Glutamatergic neuron (in vitro differentiated cells): ENCODE measurements at regions not wholly inside any gene's neighbourhood (a gene's known extent, or its start where the extent isn't known, plus 50 kb on each side); places are given as distances from the start of the nearest gene placed in this dataset.

Experiments
- DNase-seq: peaks from one replicate; pipeline ENCODE4 v3.0.0; 2022
- H3K27ac Mint-ChIP-seq: one replicate; pipeline ENCODE4 v1.8.0; 2020; ENCODE audit warnings: mild to moderate bottlenecking, mixed read lengths, inconsistent platforms; ENCODE audit not compliant: unreplicated experiment
- H3K27me3 Mint-ChIP-seq: one replicate; pipeline ENCODE4 v1.8.0; 2020; ENCODE audit warnings: mild to moderate bottlenecking, moderate library complexity, mixed read lengths, inconsistent platforms; ENCODE audit not compliant: unreplicated experiment
- H3K36me3 Mint-ChIP-seq: one replicate; pipeline ENCODE4 v1.8.0; 2020; ENCODE audit warnings: mild to moderate bottlenecking, mixed read lengths, inconsistent platforms; ENCODE audit not compliant: unreplicated experiment
- H3K4me1 Mint-ChIP-seq: one replicate; pipeline ENCODE4 v1.8.0; 2020; ENCODE audit warnings: mild to moderate bottlenecking, low read depth, mixed read lengths, inconsistent platforms; ENCODE audit not compliant: unreplicated experiment
- H3K4me3 Mint-ChIP-seq: one replicate; pipeline ENCODE4 v1.8.0; 2020; ENCODE audit warnings: mild to moderate bottlenecking, mixed read lengths, inconsistent platforms; ENCODE audit not compliant: unreplicated experiment
- H3K9me3 Mint-ChIP-seq: one replicate; pipeline ENCODE4 v1.8.0; 2020; ENCODE audit warnings: mild to moderate bottlenecking, moderate library complexity, mixed read lengths, inconsistent platforms; ENCODE audit not compliant: unreplicated experiment
- TF ChIP-seq, protein P1 (sequence below): fragments of 200-600 bp; sonication (generic); IDR thresholded peaks from one replicate; pipeline ENCODE4 v1.5.0; 2021; ENCODE audit not compliant: partially characterized antibody, unreplicated experiment

DNA sequence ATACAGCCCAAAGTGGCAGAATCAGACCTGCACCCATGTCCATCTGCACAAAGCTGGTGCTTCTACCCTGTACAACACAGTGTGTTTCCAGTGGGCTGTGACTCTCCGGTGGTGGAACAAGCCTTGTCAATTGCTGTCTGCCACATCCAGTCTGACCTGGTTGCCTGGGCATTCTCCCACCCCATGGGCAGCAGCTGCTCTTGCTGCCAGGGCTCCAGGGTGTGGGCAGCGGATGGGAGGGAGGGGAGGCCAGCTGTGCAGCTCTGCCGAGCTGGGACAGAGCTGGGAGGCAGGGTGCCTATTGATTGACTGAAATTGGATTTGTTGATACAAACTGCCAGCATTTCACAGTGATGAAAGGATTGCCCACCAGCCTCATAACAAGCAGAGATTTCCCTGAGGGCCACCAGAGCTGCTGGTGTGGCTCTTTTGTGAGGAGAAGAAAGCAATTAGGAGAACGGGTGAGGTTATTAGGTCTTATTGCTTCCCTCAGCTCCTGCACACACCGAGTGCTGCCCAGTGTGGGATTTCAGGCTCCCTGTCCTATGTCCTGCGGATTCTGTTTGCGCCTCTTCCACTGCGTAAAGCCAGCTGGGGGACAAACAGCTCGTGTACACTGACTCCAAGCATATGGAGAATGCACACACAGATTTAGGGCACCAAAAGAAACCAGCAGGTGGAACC lies 150.8 kb downstream of the NRN1 start:
- peak; percentile 53 for DNase-seq
- TF ChIP-seq, protein P1, sequence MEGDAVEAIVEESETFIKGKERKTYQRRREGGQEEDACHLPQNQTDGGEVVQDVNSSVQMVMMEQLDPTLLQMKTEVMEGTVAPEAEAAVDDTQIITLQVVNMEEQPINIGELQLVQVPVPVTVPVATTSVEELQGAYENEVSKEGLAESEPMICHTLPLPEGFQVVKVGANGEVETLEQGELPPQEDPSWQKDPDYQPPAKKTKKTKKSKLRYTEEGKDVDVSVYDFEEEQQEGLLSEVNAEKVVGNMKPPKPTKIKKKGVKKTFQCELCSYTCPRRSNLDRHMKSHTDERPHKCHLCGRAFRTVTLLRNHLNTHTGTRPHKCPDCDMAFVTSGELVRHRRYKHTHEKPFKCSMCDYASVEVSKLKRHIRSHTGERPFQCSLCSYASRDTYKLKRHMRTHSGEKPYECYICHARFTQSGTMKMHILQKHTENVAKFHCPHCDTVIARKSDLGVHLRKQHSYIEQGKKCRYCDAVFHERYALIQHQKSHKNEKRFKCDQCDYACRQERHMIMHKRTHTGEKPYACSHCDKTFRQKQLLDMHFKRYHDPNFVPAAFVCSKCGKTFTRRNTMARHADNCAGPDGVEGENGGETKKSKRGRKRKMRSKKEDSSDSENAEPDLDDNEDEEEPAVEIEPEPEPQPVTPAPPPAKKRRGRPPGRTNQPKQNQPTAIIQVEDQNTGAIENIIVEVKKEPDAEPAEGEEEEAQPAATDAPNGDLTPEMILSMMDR = no peak
- H3K4me3 Mint-ChIP-seq = peak overlapping the region; percentile 65
- H3K27ac Mint-ChIP-seq = peak overlapping the region; percentile 91
- peaks cover 5% of the 10 kb centered on the region for H3K36me3 Mint-ChIP-seq
- peaks cover 11% of the 10 kb centered on the region for H3K27me3 Mint-ChIP-seq
- H3K9me3 Mint-ChIP-seq = peaks cover 13% of the 10 kb centered on the region
- H3K4me1 Mint-ChIP-seq = peaks cover 32% of the 10 kb centered on the region

DNA sequence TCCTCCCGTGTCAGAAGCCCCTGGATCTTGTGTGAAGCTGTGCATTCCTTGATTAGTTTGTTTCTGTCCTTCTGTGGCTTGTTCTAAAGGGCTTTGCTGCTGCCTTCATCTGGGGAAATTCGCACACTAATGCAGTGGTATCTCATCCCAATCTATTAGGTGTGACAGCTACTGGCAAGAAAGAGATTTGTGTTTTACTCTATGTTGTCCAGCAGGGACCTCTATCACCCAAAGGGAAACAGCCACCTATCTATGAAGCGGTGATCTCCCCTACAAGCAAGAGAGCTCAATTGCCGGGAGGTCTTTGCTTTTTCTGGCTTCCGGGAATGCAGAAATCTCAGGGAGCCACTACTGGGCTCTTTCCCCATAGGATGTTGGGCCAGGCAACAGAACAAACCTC lies 151.8 kb downstream of the NRN1 start:
- H3K4me1 Mint-ChIP-seq = peaks cover 37% of the 10 kb centered on the region
- no peak overlapping the region for H3K4me3 Mint-ChIP-seq
- TF ChIP-seq, protein P1 = no peak
- peaks cover 13% of the 10 kb centered on the region for H3K27me3 Mint-ChIP-seq
- H3K36me3 Mint-ChIP-seq = peaks cover 6% of the 10 kb centered on the region
- peak overlapping the region; percentile 91 for H3K27ac Mint-ChIP-seq
- H3K9me3 Mint-ChIP-seq = peaks cover 13% of the 10 kb centered on the region
- no peak for DNase-seq

DNA sequence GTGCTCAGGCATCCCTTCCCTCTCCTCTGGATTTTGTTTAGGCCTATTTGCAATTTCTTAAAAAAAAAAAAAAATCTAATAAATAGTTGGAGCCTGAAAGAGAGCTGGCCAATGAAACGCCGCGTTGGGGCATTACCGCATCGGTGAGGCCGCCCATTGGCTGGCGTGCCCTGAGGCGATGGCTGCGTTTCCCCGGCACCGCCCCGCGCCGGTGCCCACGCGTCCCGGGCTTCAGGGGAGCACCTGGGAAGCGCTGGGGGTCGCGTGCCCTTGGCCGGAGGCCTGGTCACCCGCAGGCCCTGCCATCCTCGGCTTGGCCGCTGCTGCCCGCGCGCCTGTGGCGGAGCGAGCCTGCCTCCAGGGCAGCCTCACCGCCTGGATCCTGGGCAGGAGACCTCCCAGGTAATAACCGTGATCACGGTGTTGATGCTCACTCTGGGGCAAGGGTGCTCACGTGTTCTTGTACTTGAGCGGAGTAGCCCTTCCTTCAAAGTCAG lies 155.4 kb downstream of the NRN1 start:
- Mint-ChIP-seq H3K27me3 (peaks cover 21% of the 10 kb centered on the region), H3K27ac (no peak overlapping the region), H3K4me1 (peaks cover 31% of the 10 kb centered on the region), H3K9me3 (peaks cover 11% of the 10 kb centered on the region), H3K4me3 (peak overlapping the region; percentile 85), H3K36me3 (peaks cover 17% of the 10 kb centered on the region)
- TF ChIP-seq, protein P1 = no peak
- peak; percentile 80 for DNase-seq

DNA sequence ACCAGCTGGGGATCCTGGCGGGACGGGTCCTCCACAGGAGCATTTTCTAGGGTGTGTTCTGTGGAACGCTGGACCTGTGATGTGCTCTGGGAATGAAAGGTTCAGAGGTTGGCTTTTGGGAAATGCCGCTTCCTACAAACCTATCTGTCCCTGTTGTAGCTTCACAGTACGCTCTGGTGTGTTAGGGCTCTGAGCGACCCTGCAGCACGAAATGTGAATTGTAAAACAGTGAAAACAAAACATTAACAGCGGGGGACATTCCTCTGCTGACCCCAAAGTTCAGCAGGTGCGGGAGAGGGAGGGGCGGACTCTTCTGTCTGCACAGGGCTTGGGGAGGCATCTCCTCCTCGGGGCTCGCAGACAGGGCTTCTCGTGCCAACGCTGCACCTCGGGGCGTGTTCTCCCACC lies 155.9 kb downstream of the NRN1 start:
- Mint-ChIP-seq H3K4me1 (peaks cover 27% of the 10 kb centered on the region), H3K27me3 (peaks cover 18% of the 10 kb centered on the region), H3K27ac (peak overlapping the region; percentile 30), H3K4me3 (peak overlapping the region; percentile 85), H3K36me3 (peaks cover 17% of the 10 kb centered on the region), H3K9me3 (peaks cover 8% of the 10 kb centered on the region)
- no peak for DNase-seq
- TF ChIP-seq, protein P1 = no peak

DNA sequence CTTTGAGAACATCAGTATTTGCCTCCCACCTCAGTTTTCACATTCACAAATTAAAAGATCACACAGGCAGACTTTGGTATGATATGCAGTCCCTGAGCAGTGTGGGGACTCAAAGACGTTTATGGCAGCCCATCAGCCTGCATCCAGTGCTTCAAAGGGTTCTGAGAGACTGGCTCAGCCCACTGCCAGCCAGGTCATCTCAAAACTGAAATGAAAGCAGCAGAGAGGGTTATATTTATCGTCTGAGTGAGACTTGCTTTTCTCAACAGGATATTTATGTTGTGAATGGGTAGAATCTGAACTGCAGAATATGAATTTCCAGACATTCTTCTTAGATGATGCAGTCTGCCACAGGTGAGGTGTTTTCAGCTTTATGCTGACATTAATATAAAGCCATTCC lies 159.8 kb downstream of the NRN1 start:
- H3K4me3 Mint-ChIP-seq = no peak overlapping the region
- TF ChIP-seq, protein P1 = no peak
- H3K9me3 Mint-ChIP-seq = peaks cover 8% of the 10 kb centered on the region
- H3K27me3 Mint-ChIP-seq = peaks cover 12% of the 10 kb centered on the region
- peaks cover 22% of the 10 kb centered on the region for H3K36me3 Mint-ChIP-seq
- peaks cover 14% of the 10 kb centered on the region for H3K4me1 Mint-ChIP-seq
- H3K27ac Mint-ChIP-seq = no peak overlapping the region
- DNase-seq = no peak
